GM12891 (cell line): ENCODE measurements at regions not wholly inside any gene's neighbourhood (a gene's known extent, or its start where the extent isn't known, plus 50 kb on each side); places are given as distances from the start of the nearest gene placed in this dataset.

Experiments
- POLR2A ChIP-seq: IDR thresholded peaks from 2 replicates; pipeline ENCODE4 v1.6.1; 2011; ENCODE audit warnings: low read depth, low read length, control low read depth
- POLR2AphosphoS5 ChIP-seq: IDR thresholded peaks from 2 replicates; pipeline ENCODE4 v1.6.1; 2011; ENCODE audit warnings: low read depth, low read length, control low read depth
- POU2F2 ChIP-seq: IDR thresholded peaks from 2 replicates; pipeline ENCODE4 v1.6.1; 2011; ENCODE audit warnings: low read depth, mild to moderate bottlenecking, control low read depth, low read length, moderate library complexity
- SPI1 ChIP-seq: IDR thresholded peaks from 2 replicates; pipeline ENCODE4 v1.6.1; 2011; ENCODE audit warnings: low read depth, low read length, control low read depth
- TAF1 ChIP-seq: IDR thresholded peaks from 2 replicates; pipeline ENCODE4 v1.6.1; 2011; ENCODE audit warnings: low read depth, low read length, control low read depth

DNA sequence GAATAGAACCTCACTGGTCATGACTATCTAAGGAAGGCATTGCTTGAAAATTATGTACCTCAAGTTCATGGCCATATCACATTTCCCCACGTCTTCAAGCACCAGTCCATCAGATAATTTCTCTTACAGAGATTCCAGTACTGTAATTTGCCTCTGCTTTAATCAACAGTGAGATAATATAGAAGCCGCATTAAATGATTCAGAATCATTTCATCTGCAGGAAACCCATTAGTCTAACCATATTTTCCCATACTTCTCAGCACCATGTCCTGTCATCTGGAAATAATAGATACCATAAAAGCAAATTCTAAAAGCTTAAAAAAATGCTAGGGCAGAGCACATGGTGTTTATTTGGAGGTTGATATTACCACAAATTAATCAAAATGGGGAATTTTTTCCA, 310.3 kb upstream of the SLIT2 start:
- TF ChIP-seq POLR2A (no peak), POLR2AphosphoS5 (no peak), TAF1 (no peak), POU2F2 (no peak), SPI1 (no peak)
